Chondrocyte (in vitro differentiated cells): ENCODE measurements at regions not wholly inside any gene's neighbourhood (a gene's known extent, or its start where the extent isn't known, plus 50 kb on each side); places are given as distances from the start of the nearest gene placed in this dataset.

ENCODE experiments used
- DNase-seq: peaks from one replicate; pipeline ENCODE4 v3.0.0; 2021; ENCODE audit warnings: mixed read lengths, low spot score
- H3K27ac Mint-ChIP-seq: one replicate; pipeline ENCODE4 v1.8.0; 2021; ENCODE audit warnings: mild to moderate bottlenecking, moderate library complexity, mixed read lengths; ENCODE audit not compliant: unreplicated experiment
- H3K27me3 Mint-ChIP-seq: 2 replicates; pipeline ENCODE4 v1.8.0; 2021; ENCODE audit warnings: low read depth, mixed read lengths
- H3K36me3 Mint-ChIP-seq: 2 replicates; pipeline ENCODE4 v1.8.0; 2021; ENCODE audit warnings: low read depth, mixed read lengths
- H3K4me1 Mint-ChIP-seq: 2 replicates; pipeline ENCODE4 v1.8.0; 2021; ENCODE audit warnings: low read depth, mild to moderate bottlenecking, mixed read lengths
- H3K4me3 Mint-ChIP-seq: one replicate; pipeline ENCODE4 v1.8.0; 2021; ENCODE audit warnings: mild to moderate bottlenecking, moderate library complexity, mixed read lengths; ENCODE audit not compliant: unreplicated experiment
- H3K9me3 Mint-ChIP-seq: 2 replicates; pipeline ENCODE4 v1.8.0; 2021; ENCODE audit warnings: low read depth, mixed read lengths
- TF ChIP-seq, protein P1 (sequence below): fragments of 200-600 bp; sonication (generic); IDR thresholded peaks from 2 replicates; pipeline ENCODE4 v1.5.0; 2021; ENCODE audit warnings: antibody characterized with exemption, mild to moderate bottlenecking, moderate library complexity

DNA sequence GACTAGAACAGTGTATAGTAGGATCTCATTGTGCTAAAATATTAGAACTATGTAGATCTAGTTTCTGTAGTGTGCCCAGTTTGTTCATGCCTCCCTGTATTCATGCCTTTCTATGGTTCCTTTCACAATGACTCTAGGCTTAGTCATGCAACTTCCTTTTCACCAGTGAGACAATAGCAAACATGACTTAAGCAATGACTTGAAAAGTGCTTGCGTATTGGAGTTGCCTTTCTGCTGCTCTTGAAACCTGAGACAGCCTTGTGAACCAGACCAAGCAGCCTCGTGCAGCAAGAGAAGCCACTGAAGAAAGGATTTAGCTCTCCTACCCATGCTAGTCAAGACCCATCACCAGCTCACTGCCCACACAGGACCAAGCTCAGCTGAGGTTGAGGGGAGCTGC, 294.5 kb upstream of the TAS2R1 start:
- peak overlapping the region; percentile 64 for H3K27ac Mint-ChIP-seq
- DNase-seq: no peak
- peaks cover 27% of the 10 kb centered on the region for H3K4me1 Mint-ChIP-seq
- no peaks in the 10 kb centered on the region for H3K27me3 Mint-ChIP-seq
- peaks cover 14% of the 10 kb centered on the region for H3K9me3 Mint-ChIP-seq
- H3K36me3 Mint-ChIP-seq: peaks cover 2% of the 10 kb centered on the region
- H3K4me3 Mint-ChIP-seq: no peak overlapping the region
- TF ChIP-seq, protein P1, sequence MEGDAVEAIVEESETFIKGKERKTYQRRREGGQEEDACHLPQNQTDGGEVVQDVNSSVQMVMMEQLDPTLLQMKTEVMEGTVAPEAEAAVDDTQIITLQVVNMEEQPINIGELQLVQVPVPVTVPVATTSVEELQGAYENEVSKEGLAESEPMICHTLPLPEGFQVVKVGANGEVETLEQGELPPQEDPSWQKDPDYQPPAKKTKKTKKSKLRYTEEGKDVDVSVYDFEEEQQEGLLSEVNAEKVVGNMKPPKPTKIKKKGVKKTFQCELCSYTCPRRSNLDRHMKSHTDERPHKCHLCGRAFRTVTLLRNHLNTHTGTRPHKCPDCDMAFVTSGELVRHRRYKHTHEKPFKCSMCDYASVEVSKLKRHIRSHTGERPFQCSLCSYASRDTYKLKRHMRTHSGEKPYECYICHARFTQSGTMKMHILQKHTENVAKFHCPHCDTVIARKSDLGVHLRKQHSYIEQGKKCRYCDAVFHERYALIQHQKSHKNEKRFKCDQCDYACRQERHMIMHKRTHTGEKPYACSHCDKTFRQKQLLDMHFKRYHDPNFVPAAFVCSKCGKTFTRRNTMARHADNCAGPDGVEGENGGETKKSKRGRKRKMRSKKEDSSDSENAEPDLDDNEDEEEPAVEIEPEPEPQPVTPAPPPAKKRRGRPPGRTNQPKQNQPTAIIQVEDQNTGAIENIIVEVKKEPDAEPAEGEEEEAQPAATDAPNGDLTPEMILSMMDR: no peak

DNA sequence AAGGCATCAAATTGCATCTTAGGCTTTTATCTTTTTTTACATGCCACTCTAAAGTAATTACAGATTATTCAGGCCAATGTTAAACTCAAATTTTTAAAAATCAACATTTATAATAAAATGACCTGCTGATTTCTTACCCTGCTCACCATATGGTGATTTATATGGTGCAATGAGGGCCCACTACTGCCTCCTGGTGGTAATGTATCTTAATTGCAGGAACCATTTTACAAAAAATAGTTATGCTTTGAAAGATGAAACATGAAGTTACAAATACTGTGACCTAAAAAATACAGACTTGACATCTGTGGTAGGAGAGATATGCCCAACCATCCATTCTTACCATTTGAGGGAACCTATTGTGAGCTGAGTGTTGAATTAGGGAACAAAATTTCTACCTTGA, 292.6 kb upstream of the TAS2R1 start:
- peaks cover 36% of the 10 kb centered on the region for H3K4me1 Mint-ChIP-seq
- peaks cover 14% of the 10 kb centered on the region for H3K9me3 Mint-ChIP-seq
- H3K27me3 Mint-ChIP-seq: no peaks in the 10 kb centered on the region
- H3K4me3 Mint-ChIP-seq: no peak overlapping the region
- TF ChIP-seq, protein P1: peak; percentile 66
- peaks cover 2% of the 10 kb centered on the region for H3K36me3 Mint-ChIP-seq
- no peak for DNase-seq
- H3K27ac Mint-ChIP-seq: no peak overlapping the region

DNA sequence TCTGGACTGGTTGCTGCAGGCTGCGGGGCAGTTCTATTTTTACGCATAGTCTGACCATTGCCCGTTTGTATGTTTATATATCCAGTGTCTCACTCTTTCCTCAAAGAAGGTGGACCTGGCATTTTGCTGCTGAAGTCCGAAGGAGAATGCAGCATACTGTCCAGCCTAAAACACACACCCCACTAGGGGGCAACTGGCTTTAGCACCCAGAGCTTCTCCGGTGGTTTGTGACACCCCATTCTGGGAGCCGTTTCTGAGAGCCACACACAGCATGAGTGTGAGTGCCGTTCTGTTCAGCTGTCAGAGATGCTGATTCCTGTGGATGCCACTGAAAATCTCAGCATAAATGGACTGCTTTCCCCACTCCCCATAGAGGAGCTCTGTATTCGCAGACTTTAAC, 290.5 kb upstream of the TAS2R1 start:
- no peaks in the 10 kb centered on the region for H3K27me3 Mint-ChIP-seq
- H3K27ac Mint-ChIP-seq: no peak overlapping the region
- H3K4me3 Mint-ChIP-seq: no peak overlapping the region
- peaks cover 14% of the 10 kb centered on the region for H3K9me3 Mint-ChIP-seq
- H3K4me1 Mint-ChIP-seq: peaks cover 32% of the 10 kb centered on the region
- TF ChIP-seq, protein P1: peak; percentile 14
- peaks cover 2% of the 10 kb centered on the region for H3K36me3 Mint-ChIP-seq
- DNase-seq: no peak

DNA sequence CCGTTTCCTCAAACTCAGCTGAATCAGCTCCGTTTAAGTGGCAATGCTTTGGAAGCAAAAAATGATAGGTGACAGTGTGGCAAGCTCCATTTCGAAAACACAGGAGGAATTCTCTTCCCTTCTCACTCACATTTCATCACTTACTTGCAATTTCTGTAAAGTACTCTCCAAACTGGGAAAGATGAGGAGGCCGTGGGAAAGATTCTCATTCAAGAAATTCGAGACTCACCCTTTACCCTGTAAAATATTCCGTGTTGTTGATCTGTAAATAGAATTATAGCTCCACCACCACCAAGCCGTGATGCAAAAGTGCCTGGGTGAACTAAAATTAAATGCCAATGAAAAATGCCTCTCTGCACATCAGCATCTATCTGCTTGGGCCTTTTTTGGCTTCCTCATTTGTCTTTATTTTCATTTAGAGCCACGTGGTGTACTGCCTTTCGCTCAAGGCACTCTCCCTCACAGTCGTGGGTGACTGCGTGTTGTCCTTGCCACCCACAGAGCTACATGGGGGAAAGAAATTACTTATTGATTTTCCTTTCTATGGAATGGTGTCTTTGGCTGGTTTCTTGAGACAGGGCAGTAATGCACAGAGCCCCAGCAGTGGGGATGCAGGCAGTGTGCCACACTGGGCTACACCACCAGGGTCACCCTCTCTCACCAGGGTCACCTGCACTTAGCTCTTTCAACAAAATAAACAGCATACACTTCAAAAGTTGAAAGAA, 289.3 kb upstream of the TAS2R1 start:
- peaks cover 2% of the 10 kb centered on the region for H3K36me3 Mint-ChIP-seq
- H3K27me3 Mint-ChIP-seq: no peaks in the 10 kb centered on the region
- no peak overlapping the region for H3K4me3 Mint-ChIP-seq
- peak overlapping the region; percentile 87 for H3K27ac Mint-ChIP-seq
- H3K4me1 Mint-ChIP-seq: peaks cover 26% of the 10 kb centered on the region
- peaks cover 12% of the 10 kb centered on the region for H3K9me3 Mint-ChIP-seq
- TF ChIP-seq, protein P1: no peak
- no peak for DNase-seq

DNA sequence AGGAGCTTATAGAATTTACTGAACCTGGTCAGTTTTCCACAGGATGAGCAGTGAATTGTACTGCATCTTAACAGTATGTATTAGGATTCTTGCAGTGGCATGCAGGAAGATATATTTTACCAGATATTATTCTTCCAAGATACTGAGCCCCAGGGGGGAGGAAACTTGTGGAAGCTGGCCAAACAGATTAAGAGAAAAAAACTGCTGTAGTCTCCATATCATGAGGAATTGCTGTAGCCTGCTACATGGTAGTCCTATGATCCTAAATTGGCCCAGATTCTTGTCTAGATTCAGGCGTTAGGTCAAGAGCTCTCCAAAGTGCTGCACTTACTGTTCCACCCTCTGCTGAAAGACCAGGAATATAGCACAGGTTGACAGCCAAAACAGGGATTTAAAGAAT, 275.5 kb upstream of the TAS2R1 start:
- H3K27me3 Mint-ChIP-seq: peaks cover 4% of the 10 kb centered on the region
- DNase-seq: no peak

More for the DNA sequence above, 275.5 kb upstream of the TAS2R1 start:
- peaks cover 15% of the 10 kb centered on the region for H3K4me1 Mint-ChIP-seq
- H3K36me3 Mint-ChIP-seq: peaks cover 3% of the 10 kb centered on the region
- no peak overlapping the region for H3K4me3 Mint-ChIP-seq
- peaks cover 8% of the 10 kb centered on the region for H3K9me3 Mint-ChIP-seq
- no peak overlapping the region for H3K27ac Mint-ChIP-seq
- TF ChIP-seq, protein P1: no peak
